Smooth muscle cell (in vitro differentiated cells): ENCODE measurements at regions not wholly inside any gene's neighbourhood (a gene's known extent, or its start where the extent isn't known, plus 50 kb on each side); places are given as distances from the start of the nearest gene placed in this dataset.

Experiments
- DNase-seq: peaks from one replicate; lab custom pipeline; 2025; ENCODE audit not compliant: unreplicated experiment; lab: John Stamatoyannopoulos, UW
- H2AFZ ChIP-seq: fragments of 200-600 bp; sonication (generic); 2 replicates; pipeline ENCODE4 v1.6.0; 2016; ENCODE audit warnings: antibody characterized with exemption, low read depth, mild to moderate bottlenecking
- H3F3A ChIP-seq: fragments of 200-600 bp; sonication (generic); 2 replicates; pipeline ENCODE4 v1.6.0; 2017; ENCODE audit warnings: antibody characterized with exemption, low read depth
- H3K27ac ChIP-seq: fragments of 200-600 bp; sonication (generic); 2 replicates; pipeline ENCODE4 v1.5.1; 2016; ENCODE audit warnings: low read depth, mild to moderate bottlenecking
- H3K27me3 ChIP-seq: fragments of 200-600 bp; sonication (generic); 2 replicates; pipeline ENCODE4 v1.6.1; 2016; ENCODE audit warnings: low read depth, mild to moderate bottlenecking
- H3K36me3 ChIP-seq: fragments of 200-600 bp; sonication (generic); 2 replicates; pipeline ENCODE4 v1.5.1; 2016; ENCODE audit warnings: low read depth
- H3K4me1 ChIP-seq: fragments of 200-600 bp; sonication (generic); 2 replicates; pipeline ENCODE4 v1.5.1; 2016; ENCODE audit warnings: low read depth
- H3K4me2 ChIP-seq: fragments of 200-600 bp; sonication (generic); 2 replicates; pipeline ENCODE4 v1.6.0; 2016; ENCODE audit warnings: mild to moderate bottlenecking
- H3K4me3 ChIP-seq: fragments of 200-600 bp; sonication (generic); 2 replicates; pipeline ENCODE4 v1.5.1; 2016; ENCODE audit warnings: mild to moderate bottlenecking
- H3K79me2 ChIP-seq: fragments of 200-600 bp; sonication (generic); 2 replicates; pipeline ENCODE4 v1.6.0; 2016; ENCODE audit warnings: low read depth, mild to moderate bottlenecking
- H3K9ac ChIP-seq: fragments of 200-600 bp; sonication (generic); 2 replicates; pipeline ENCODE4 v1.6.0; 2016; ENCODE audit warnings: low read depth
- H3K9me3 ChIP-seq: fragments of 200-600 bp; sonication (generic); replicated peaks from 2 replicates; pipeline ENCODE4 v1.5.1; 2016; ENCODE audit warnings: low read depth
- H4K20me1 ChIP-seq: fragments of 200-600 bp; sonication (generic); 2 replicates; pipeline ENCODE4 v1.6.0; 2016; ENCODE audit warnings: low read depth
- CTCF ChIP-seq: fragments of 200-600 bp; sonication (generic); IDR thresholded peaks from 2 replicates; pipeline ENCODE4 v1.5.1; 2017; ENCODE audit warnings: borderline replicate concordance, mild to moderate bottlenecking, antibody characterized with exemption; ENCODE audit not compliant: insufficient read depth, poor library complexity, severe bottlenecking
- WGBS: methylation state at CpG from one replicate; pipeline ENCODE4 v1.1.7; 2016; ENCODE audit warnings: low lambda C conversion rate; 5-methylcytosine and 5-hydroxymethylcytosine counted together

GRCh38 chr6:110039981-110040383, 61.9 kb downstream of the GPR6 start:
- peak; percentile 34 for TF ChIP-seq CTCF
- Histone ChIP-seq H3K9me3 (no peaks in the 10 kb centered on the region), H3K36me3 (no peaks in the 10 kb centered on the region), H3K4me3 (peak overlapping the region; percentile 52), H3K9ac (no peak overlapping the region), H2AFZ (peak overlapping the region; percentile 93), H3K4me1 (no peaks in the 10 kb centered on the region), H3K79me2 (no peaks in the 10 kb centered on the region), H3K27me3 (no peaks in the 10 kb centered on the region), H4K20me1 (no peaks in the 10 kb centered on the region), H3F3A (no peaks in the 10 kb centered on the region), H3K4me2 (peak overlapping the region; percentile 85), H3K27ac (no peak overlapping the region)
- DNase-seq: no peak
- 19% methylated on average over 15 of the region's 15 CpGs for WGBS

GRCh38 chr6:110040716-110041115, 62.6 kb downstream of the GPR6 start:
- no peaks in the 10 kb centered on the region for H3K9me3 ChIP-seq
- H3K36me3 ChIP-seq: no peaks in the 10 kb centered on the region
- H2AFZ ChIP-seq: no peak overlapping the region
- no peak overlapping the region for H3K9ac ChIP-seq
- H3K27me3 ChIP-seq: no peaks in the 10 kb centered on the region
- no peaks in the 10 kb centered on the region for H3K4me1 ChIP-seq
- H3F3A ChIP-seq: no peaks in the 10 kb centered on the region
- no peak for DNase-seq
- no peak overlapping the region for H3K27ac ChIP-seq
- WGBS: 93% methylated on average over 7 of the region's 7 CpGs
- no peaks in the 10 kb centered on the region for H3K79me2 ChIP-seq
- no peak for TF ChIP-seq CTCF
- no peak overlapping the region for H3K4me3 ChIP-seq
- no peak overlapping the region for H3K4me2 ChIP-seq
- no peaks in the 10 kb centered on the region for H4K20me1 ChIP-seq

- no peaks in the 10 kb centered on the region for H3K79me2 ChIP-seq
- H3K27ac ChIP-seq: no peak overlapping the region
- H3K4me3 ChIP-seq: no peak overlapping the region
- no peaks in the 10 kb centered on the region for H3F3A ChIP-seq
- TF ChIP-seq CTCF: no peak
- whole genome bisulfite sequencing: 51% methylated on average over 2 of the region's 2 CpGs
- DNase-seq: no peak
- H2AFZ ChIP-seq: no peak overlapping the region
- H4K20me1 ChIP-seq: no peaks in the 10 kb centered on the region
- H3K36me3 ChIP-seq: no peaks in the 10 kb centered on the region
- no peaks in the 10 kb centered on the region for H3K9me3 ChIP-seq
- no peaks in the 10 kb centered on the region for H3K4me1 ChIP-seq
- no peak overlapping the region for H3K9ac ChIP-seq
- H3K4me2 ChIP-seq: no peak overlapping the region
- no peaks in the 10 kb centered on the region for H3K27me3 ChIP-seq
These were observed 63.0 kb downstream of the GPR6 start for GRCh38 chr6:110041126-110041525.

- 94% methylated on average over 5 of the region's 5 CpGs for WGBS
- H3K4me3 ChIP-seq: no peak overlapping the region
- DNase-seq: no peak
- TF ChIP-seq CTCF: no peak
- H3K4me1 ChIP-seq: no peaks in the 10 kb centered on the region
- no peaks in the 10 kb centered on the region for H3K9me3 ChIP-seq
- no peaks in the 10 kb centered on the region for H3K79me2 ChIP-seq
- no peak overlapping the region for H3K4me2 ChIP-seq
- H3K36me3 ChIP-seq: no peaks in the 10 kb centered on the region
- no peaks in the 10 kb centered on the region for H3K27me3 ChIP-seq
- H4K20me1 ChIP-seq: no peaks in the 10 kb centered on the region
- no peak overlapping the region for H3K9ac ChIP-seq
- H3F3A ChIP-seq: no peaks in the 10 kb centered on the region
- H2AFZ ChIP-seq: no peak overlapping the region
- H3K27ac ChIP-seq: no peak overlapping the region
These were observed 63.7 kb downstream of the GPR6 start for GRCh38 chr6:110041830-110042229.
